ENCODE measurements at regions not wholly inside any gene's neighbourhood (a gene's known extent, or its start where the extent isn't known, plus 50 kb on each side); places are given as distances from the start of the nearest gene placed in this dataset.

DNA sequence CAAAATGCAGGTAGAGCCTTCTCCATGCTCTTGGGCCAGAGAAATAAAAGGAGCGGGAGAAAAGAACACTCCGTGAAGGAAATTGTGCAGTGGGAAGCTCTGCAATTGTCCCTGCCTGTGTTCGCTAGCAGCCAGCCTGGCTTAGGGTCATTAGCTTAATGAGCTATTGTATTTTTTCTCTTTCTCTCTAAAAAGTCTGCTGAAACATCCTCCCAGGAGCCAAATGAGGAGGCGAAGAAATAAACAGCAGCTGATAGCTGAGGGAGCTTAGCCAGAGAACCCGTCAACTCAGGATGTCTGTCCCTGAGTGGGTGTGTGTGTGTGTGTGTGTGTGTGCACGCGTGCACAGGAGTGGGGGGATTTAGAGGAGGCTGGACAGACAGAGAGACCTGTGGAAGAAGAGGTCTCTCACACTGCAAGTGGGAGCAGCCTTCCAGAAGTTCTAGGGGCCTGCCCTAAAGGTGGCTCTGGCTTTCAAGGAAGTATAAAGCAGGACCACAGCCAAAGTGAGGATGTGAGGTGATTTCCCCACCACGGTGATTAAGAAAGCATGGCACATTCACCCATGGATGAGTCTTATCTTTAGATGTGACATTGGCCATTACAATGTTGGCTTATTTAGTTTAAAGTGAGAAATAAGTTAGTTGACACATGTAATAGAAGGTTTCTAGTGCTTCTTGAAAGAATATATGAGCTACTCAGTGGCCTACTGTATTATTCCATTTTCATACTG is 690.4 kb downstream of the RNF144A start:
- Mint-ChIP-seq H3K9me3 (no peaks in the 10 kb centered on the region), H3K4me1 (ENCODE audit: low read depth) (peaks cover 7% of the 10 kb centered on the region), H3K36me3 (ENCODE audit: low read depth) (no peaks in the 10 kb centered on the region), H3K4me3 (no peak overlapping the region), H3K27ac (no peak overlapping the region), H3K27me3 (no peaks in the 10 kb centered on the region)
- intact Hi-C loops (cut with micrococcal nuclease): no loop called here

DNA sequence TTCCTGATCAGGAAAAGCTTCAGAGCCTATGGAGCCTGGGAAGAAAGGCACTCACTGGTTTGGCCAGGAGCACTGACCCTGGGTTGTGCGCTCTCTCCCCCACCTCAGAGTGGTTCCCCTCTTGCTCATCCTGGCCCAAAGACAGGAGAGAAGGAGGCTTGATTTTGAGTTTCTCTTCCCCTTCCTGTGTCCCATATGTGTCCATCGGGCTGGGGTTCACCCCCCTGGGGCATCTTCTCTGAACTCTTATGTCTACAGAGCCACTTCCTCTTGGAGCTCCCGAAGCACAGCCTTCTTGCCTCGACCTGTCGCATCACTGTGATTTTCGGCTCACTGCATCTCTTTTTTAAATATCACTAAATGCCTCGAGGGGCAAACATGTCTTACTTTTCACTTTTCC is 692.3 kb downstream of the RNF144A start:
- intact Hi-C loops (cut with micrococcal nuclease): no loop called here
- no peaks in the 10 kb centered on the region for H3K27me3 Mint-ChIP-seq
- no peak overlapping the region for H3K4me3 Mint-ChIP-seq
- peaks cover 7% of the 10 kb centered on the region for H3K4me1 Mint-ChIP-seq (ENCODE audit: low read depth)
- no peak overlapping the region for H3K27ac Mint-ChIP-seq
- no peaks in the 10 kb centered on the region for H3K9me3 Mint-ChIP-seq
- H3K36me3 Mint-ChIP-seq (ENCODE audit: low read depth): no peaks in the 10 kb centered on the region

DNA sequence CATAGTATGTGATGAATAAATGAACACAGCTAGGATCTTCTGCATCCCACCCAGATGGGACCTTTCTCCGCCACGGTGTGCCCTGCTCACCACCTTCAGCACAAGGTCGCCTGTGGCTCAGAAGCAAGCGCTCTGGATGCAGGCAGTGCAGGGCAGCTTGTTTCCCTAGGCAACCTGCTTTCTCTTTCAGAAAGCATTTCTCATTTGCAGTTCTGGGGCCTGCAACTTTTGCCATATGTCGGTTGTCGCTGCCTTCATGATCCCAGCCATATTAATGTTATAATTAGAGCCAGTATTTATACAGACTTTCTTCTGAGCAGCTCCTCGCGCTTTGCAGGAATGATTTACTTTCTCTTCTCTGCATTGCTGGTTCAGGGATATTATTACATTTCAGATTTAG is 692.8 kb downstream of the RNF144A start:
- no peaks in the 10 kb centered on the region for H3K9me3 Mint-ChIP-seq
- intact Hi-C loops (cut with micrococcal nuclease): no loop called here
- H3K27me3 Mint-ChIP-seq: no peaks in the 10 kb centered on the region
- no peak overlapping the region for H3K4me3 Mint-ChIP-seq
- peaks cover 7% of the 10 kb centered on the region for H3K4me1 Mint-ChIP-seq (ENCODE audit: low read depth)
- no peak overlapping the region for H3K27ac Mint-ChIP-seq
- no peaks in the 10 kb centered on the region for H3K36me3 Mint-ChIP-seq (ENCODE audit: low read depth)

DNA sequence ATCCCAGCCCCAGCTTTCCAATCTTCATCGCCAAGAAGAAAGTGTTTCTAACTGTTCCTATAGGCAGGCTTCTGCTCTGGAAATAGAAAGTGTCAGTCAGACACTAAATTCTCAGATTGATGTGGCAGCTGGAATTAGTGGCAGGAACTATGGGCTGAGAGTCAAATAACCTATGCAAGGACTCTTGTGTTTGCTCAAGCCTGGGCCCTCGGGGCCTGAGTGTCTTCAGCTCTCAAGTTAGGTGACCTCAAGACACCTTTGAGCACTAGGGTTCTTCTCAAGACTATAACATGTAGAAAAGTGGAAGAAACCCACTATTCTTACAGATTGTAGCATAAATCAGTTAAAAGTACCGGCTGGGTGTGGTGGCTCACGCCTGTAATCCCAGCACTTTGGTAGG is 694.5 kb downstream of the RNF144A start:
- intact Hi-C loops (cut with micrococcal nuclease): no loop called here
- H3K4me1 Mint-ChIP-seq (ENCODE audit: low read depth): peaks cover 7% of the 10 kb centered on the region
- no peak overlapping the region for H3K4me3 Mint-ChIP-seq
- H3K27me3 Mint-ChIP-seq: no peaks in the 10 kb centered on the region
- H3K36me3 Mint-ChIP-seq (ENCODE audit: low read depth): no peaks in the 10 kb centered on the region
- H3K27ac Mint-ChIP-seq: no peak overlapping the region
- H3K9me3 Mint-ChIP-seq: no peaks in the 10 kb centered on the region

DNA sequence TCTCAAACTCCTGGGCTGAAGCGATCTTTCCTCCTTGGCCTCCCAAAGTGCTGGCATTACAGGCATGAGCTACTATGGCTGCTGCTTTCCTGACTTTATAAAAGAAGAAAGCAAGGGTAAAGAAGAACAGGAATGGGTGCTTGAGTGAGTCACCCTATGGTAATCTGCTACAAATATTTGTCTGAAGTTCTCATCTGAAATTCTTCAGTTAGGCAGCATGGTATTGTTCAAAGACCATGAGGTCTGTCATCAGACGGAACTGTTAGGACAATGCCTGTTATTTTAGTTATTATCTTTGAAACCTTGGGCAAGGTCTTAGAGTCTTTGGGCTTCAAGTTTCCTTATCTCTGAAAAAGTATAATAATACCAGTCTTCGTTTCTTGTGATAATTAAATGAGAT is 695.8 kb downstream of the RNF144A start:
- intact Hi-C loops (cut with micrococcal nuclease): no loop called here
- Mint-ChIP-seq H3K36me3 (ENCODE audit: low read depth) (no peaks in the 10 kb centered on the region), H3K9me3 (no peaks in the 10 kb centered on the region)

DNA sequence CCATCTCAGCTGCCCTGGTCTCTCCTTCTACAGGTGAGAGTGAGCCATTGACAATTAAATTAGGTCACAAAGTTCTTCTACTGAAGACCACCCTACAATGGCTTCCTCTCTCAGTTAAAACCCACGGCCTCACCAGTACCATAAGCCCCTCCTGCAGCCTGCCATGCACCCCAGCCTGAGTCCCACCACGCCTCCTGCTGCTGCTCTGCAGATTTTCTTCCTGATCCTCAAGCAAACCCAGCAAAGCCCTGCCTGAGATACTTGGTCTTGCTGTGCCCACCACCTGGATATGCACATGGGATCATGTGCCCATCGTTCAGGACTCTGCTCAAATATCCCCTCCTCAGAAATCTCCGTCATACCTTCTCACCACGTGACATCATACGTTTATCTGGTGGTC is 696.6 kb downstream of the RNF144A start:
- Mint-ChIP-seq H3K27ac (no peak overlapping the region), H3K27me3 (no peaks in the 10 kb centered on the region), H3K4me3 (no peak overlapping the region), H3K9me3 (no peaks in the 10 kb centered on the region), H3K4me1 (ENCODE audit: low read depth) (peaks cover 15% of the 10 kb centered on the region), H3K36me3 (ENCODE audit: low read depth) (no peaks in the 10 kb centered on the region)
- intact Hi-C loops (cut with micrococcal nuclease): no loop called here

More for the DNA sequence above, 695.8 kb downstream of the RNF144A start:
- Mint-ChIP-seq H3K27me3 (no peaks in the 10 kb centered on the region), H3K4me3 (no peak overlapping the region), H3K27ac (no peak overlapping the region), H3K4me1 (ENCODE audit: low read depth) (peaks cover 8% of the 10 kb centered on the region)

DNA sequence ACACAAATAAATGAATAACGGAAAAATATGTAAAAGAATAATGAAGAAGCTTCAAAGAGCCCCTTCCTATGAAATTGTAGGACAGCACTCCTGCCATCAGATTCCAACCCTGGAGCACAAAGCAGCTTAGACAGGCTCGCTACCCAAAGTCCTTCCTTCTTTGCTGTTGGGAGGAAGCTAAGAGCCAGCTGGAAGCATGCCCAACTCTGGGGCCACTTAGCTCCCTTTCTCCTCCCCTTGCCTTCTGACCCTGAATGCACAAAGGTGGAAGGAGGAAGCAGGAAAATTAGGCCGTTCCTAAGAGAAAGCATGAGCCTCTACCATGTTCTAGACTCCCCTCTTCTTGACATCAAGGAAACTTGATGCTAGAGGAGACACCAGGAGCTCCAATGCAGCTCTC is 700.8 kb downstream of the RNF144A start:
- peaks cover 14% of the 10 kb centered on the region for H3K4me1 Mint-ChIP-seq (ENCODE audit: low read depth)
- peaks cover 8% of the 10 kb centered on the region for H3K9me3 Mint-ChIP-seq
- no peak overlapping the region for H3K27ac Mint-ChIP-seq
- no peak overlapping the region for H3K4me3 Mint-ChIP-seq
- intact Hi-C loops (cut with micrococcal nuclease): no loop called here
- H3K36me3 Mint-ChIP-seq (ENCODE audit: low read depth): no peaks in the 10 kb centered on the region
- no peaks in the 10 kb centered on the region for H3K27me3 Mint-ChIP-seq

DNA sequence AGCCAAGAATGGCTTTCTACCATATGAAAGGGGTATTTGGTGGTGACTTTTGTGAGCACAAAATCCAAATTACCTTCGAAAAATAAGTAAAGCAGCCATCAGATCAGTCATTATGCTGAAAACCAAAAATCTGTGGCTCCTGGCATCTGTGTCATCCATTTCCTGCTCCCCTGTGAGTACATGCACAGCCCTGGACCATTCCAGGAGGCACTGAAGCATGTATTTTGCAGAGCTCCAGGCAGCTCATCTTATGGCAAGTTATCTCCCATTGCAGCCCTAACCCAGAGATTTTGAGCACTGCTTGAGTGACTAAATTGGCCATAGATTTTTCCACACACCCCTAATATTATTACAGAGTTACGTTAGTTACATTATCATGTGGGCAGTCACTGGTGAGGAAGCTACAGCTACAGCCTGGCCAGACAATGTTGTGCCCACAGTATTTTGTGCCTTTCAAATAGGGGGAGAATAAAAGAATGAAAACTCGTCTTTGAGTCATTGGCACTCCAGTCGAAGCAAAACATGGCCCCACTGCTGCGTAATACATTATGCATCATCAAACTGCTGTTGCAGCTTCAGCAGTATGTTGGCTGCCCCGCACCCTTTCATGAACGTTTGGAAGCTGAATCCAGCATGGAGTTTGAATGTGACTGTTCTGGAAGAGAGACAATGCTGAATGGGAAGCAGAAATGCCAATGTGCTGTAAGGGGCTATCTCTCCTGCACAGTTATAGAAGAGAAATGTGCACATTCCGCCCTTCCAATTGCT is 702.2 kb downstream of the RNF144A start:
- H3K9me3 Mint-ChIP-seq: peaks cover 8% of the 10 kb centered on the region
- H3K27me3 Mint-ChIP-seq: no peaks in the 10 kb centered on the region
- intact Hi-C loops (cut with micrococcal nuclease): no loop called here
- no peak overlapping the region for H3K27ac Mint-ChIP-seq
- no peaks in the 10 kb centered on the region for H3K36me3 Mint-ChIP-seq (ENCODE audit: low read depth)
- H3K4me1 Mint-ChIP-seq (ENCODE audit: low read depth): peaks cover 14% of the 10 kb centered on the region
- no peak overlapping the region for H3K4me3 Mint-ChIP-seq

DNA sequence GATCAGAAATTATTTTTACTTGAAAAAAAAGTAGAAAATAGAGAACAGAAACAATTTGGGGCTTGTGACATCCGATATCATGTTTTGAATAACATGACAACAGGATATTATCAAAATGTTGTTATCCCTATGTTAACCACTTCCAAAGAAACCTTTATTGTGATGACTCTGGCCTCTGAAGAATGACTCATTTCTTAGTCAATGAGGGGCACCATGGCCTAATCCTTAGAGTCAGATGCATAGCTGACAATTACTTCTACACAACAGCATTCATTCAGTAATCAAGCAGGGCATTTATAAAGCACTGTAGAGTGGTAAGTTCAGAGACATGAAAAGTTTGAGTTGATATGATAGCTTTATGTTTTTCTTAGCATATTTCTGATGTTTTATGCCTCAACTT is 703.0 kb downstream of the RNF144A start:
- peaks cover 14% of the 10 kb centered on the region for H3K4me1 Mint-ChIP-seq (ENCODE audit: low read depth)
- H3K4me3 Mint-ChIP-seq: no peak overlapping the region
- H3K36me3 Mint-ChIP-seq (ENCODE audit: low read depth): no peaks in the 10 kb centered on the region
- H3K27me3 Mint-ChIP-seq: no peaks in the 10 kb centered on the region
- intact Hi-C loops (cut with micrococcal nuclease): no loop called here
- H3K27ac Mint-ChIP-seq: no peak overlapping the region
- peaks cover 8% of the 10 kb centered on the region for H3K9me3 Mint-ChIP-seq

DNA sequence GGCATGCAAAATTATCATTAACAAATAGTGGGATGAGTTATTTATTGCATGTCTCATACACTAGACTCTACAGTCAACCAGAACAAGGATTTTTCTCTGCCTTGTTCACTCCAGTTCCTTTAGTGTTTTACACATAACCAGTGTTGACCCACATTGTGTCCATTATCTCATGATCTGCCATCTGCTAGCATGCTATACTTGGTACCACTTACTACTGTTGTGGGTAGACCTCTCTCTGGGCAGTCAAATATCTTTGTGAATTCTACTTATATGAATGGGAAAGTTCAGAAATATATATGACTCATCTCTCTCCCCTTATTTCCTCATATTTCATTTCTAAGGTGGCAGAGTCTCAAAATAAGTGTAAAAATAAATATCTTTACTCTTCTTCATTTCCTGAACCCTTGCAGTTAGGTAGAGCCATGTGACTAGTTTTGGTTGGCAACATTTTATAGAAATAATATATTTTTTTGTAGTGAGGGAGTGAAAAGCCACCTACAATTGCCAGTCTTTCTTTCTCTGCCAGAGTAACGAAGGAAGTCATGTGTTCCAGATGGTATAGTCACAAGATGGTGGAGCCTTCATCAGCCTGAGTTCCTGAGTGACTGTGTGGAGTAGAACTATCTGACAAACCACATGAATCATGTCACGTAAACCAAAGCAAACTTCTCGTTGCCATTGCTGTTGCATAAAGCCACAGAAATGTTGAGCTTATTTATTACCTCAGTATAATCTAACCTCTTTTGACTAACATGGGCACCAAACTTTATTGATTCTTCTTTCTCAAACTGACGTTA is 704.0 kb downstream of the RNF144A start:
- Mint-ChIP-seq H3K36me3 (ENCODE audit: low read depth) (no peaks in the 10 kb centered on the region), H3K4me3 (no peak overlapping the region), H3K9me3 (peaks cover 8% of the 10 kb centered on the region), H3K27ac (no peak overlapping the region), H3K27me3 (no peaks in the 10 kb centered on the region), H3K4me1 (ENCODE audit: low read depth) (peaks cover 14% of the 10 kb centered on the region)
- intact Hi-C loops (cut with micrococcal nuclease): no loop called here

DNA sequence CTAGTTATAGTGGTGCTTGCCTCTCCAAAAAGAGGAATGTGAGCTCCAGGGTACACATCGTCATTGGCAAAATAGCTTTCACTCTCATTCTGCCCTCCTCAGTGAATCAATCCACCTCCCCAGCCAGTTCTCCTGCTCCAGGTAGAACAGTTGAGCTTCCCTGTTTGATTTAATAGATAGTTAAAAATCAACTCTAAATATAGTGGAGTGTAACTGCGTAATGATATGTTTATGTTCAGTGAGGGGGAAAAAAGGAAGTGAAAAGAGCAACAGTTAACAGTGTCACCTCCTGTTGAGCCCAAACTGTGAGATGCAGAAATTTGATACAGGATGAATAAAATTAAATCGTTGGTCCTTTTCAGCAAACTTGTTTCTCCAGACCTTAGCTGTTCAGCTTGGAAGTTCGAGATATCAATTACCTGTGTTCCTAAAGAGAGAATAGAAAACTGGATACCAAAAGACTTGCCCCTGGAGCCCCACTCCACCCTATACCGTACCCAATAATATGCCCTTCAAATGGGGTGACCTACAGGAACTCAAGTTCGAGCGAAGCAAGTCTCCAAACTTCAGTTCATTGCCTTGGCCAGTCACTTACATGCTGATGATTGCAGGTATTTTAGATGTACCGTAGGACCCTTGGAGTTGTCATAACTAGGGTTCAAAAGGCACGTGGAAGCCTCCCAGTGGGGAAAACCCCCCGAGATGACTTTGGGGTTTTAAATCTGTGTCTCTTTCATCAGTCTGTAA is 708.4 kb downstream of the RNF144A start:
- H3K9me3 Mint-ChIP-seq: peaks cover 8% of the 10 kb centered on the region
- peak overlapping the region; percentile 18 for H3K4me3 Mint-ChIP-seq
- H3K4me1 Mint-ChIP-seq (ENCODE audit: low read depth): no peaks in the 10 kb centered on the region
- no peaks in the 10 kb centered on the region for H3K36me3 Mint-ChIP-seq (ENCODE audit: low read depth)
- H3K27me3 Mint-ChIP-seq: no peaks in the 10 kb centered on the region
- no peak overlapping the region for H3K27ac Mint-ChIP-seq
- intact Hi-C loops (cut with micrococcal nuclease): no loop called here

DNA sequence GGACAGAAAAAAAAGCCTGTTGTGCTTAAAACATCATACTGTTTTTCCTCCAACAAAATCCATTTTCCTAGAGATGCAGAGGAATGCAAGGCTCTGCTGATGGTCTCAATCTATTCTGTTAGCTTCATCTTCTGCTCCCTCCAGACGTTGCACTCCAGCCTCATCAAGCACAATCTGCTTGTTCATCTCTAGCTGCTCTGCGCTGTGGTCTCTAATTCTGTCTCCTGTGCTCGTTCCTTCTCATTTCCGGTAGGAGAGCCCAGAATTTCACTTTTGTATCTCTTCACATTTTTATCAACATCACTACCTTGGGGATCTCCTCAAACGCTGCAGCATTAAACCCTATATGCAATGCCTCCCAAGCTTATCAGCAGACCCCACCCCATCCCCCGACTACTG is 708.9 kb downstream of the RNF144A start:
- no peak overlapping the region for H3K27ac Mint-ChIP-seq
- H3K36me3 Mint-ChIP-seq (ENCODE audit: low read depth): no peaks in the 10 kb centered on the region
- no peaks in the 10 kb centered on the region for H3K4me1 Mint-ChIP-seq (ENCODE audit: low read depth)
- peaks cover 8% of the 10 kb centered on the region for H3K9me3 Mint-ChIP-seq
- H3K4me3 Mint-ChIP-seq: no peak overlapping the region
- intact Hi-C loops (cut with micrococcal nuclease): no loop called here
- H3K27me3 Mint-ChIP-seq: no peaks in the 10 kb centered on the region

DNA sequence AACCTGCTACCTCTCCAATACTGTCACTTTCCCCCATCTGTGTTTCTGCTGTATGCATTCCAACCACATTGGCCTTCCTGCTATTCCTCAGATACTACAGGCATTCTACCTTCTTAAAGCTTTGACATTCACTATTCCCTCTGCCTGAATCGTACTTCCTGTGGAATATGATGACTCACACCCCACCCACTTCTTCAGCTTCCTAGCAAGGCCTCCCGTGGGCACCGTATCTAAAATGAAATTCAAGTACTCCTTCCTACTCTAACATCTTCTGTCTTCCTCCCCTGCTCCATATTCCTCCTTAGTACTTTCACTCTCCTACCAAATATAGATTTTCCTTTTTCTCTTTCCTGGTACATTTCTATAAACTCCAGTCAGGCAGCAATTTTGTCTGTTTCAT is 710.4 kb downstream of the RNF144A start:
- H3K36me3 Mint-ChIP-seq (ENCODE audit: low read depth): no peaks in the 10 kb centered on the region
- intact Hi-C loops (cut with micrococcal nuclease): no loop called here
- H3K9me3 Mint-ChIP-seq: no peaks in the 10 kb centered on the region
- no peaks in the 10 kb centered on the region for H3K27me3 Mint-ChIP-seq
- H3K4me1 Mint-ChIP-seq (ENCODE audit: low read depth): no peaks in the 10 kb centered on the region
- H3K4me3 Mint-ChIP-seq: no peak overlapping the region
- no peak overlapping the region for H3K27ac Mint-ChIP-seq

DNA sequence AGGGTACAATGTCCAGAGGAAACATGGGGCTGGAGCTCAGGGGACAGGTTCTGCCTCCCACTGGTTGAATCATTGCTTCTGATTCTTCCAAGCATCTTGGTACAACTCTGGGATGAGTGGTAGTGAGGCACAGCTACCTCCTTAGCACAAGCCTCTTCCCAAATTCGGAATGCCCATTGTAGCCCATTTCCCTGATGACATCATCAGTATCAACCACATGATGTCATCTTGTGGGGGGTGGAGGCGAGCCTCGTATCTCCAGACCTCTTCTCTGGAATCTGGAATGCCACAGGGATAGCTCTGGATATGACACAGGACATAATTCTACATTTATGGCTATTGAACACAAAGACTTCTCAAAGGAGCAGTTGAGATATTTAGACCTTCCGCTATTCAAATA is 715.2 kb downstream of the RNF144A start:
- Mint-ChIP-seq H3K36me3 (ENCODE audit: low read depth) (no peaks in the 10 kb centered on the region), H3K9me3 (no peaks in the 10 kb centered on the region), H3K27ac (no peak overlapping the region), H3K4me3 (no peak overlapping the region), H3K27me3 (peaks cover 8% of the 10 kb centered on the region), H3K4me1 (ENCODE audit: low read depth) (no peaks in the 10 kb centered on the region)
- intact Hi-C loops (cut with micrococcal nuclease): no loop called here

Measured in dendritic cell treated with granulocyte-macrophage colony-stimulating factor and Interleukin-4, amounts not matched to agents 40 ng/mL and 50 ng/mL, for 4 days (primary cell).